GM12865 (cell line): ENCODE measurements at regions not wholly inside any gene's neighbourhood (a gene's known extent, or its start where the extent isn't known, plus 50 kb on each side); places are given as distances from the start of the nearest gene placed in this dataset.

ENCODE experiments used
- DNase-seq: peaks from one replicate; pipeline ENCODE4 v3.0.0; 2010; ENCODE audit warnings: low read depth
- H3K4me3 ChIP-seq: 2 replicates; pipeline ENCODE4 v1.5.1; 2011; ENCODE audit warnings: mild to moderate bottlenecking, low read depth, low read length, control low read depth
- CTCF ChIP-seq: IDR thresholded peaks from 2 replicates; pipeline ENCODE4 v1.5.1; 2011; ENCODE audit warnings: low read length, control low read depth, low read depth, inconsistent platforms; ENCODE audit not compliant: insufficient read depth; ENCODE audit errors: missing control alignments

GRCh38 chr2:5370158-5370557 is 322.0 kb upstream of the SOX11 start:
- no peak for DNase-seq
- TF ChIP-seq CTCF, result no peak
- no peak overlapping the region for H3K4me3 ChIP-seq

- TF ChIP-seq CTCF, result no peak
- H3K4me3 ChIP-seq, result no peak overlapping the region
- DNase-seq, result no peak
Measured at GRCh38 chr2:5372141-5372540, 320.0 kb upstream of the SOX11 start.

GRCh38 chr2:5373200-5373599 is 319.0 kb upstream of the SOX11 start:
- DNase-seq, result no peak
- H3K4me3 ChIP-seq, result no peak overlapping the region
- TF ChIP-seq CTCF, result no peak

GRCh38 chr2:5374762-5375161 is 317.4 kb upstream of the SOX11 start:
- no peak overlapping the region for H3K4me3 ChIP-seq
- no peak for TF ChIP-seq CTCF
- no peak for DNase-seq

GRCh38 chr2:5377323-5377722 is 314.9 kb upstream of the SOX11 start:
- no peak for TF ChIP-seq CTCF

GRCh38 chr2:5379811-5380210 is 312.4 kb upstream of the SOX11 start:
- DNase-seq, result no peak
- TF ChIP-seq CTCF, result no peak
- no peak overlapping the region for H3K4me3 ChIP-seq

More at GRCh38 chr2:5377323-5377722, 314.9 kb upstream of the SOX11 start:
- no peak overlapping the region for H3K4me3 ChIP-seq
- no peak for DNase-seq

GRCh38 chr2:5385596-5385995 is 306.6 kb upstream of the SOX11 start:
- no peak overlapping the region for H3K4me3 ChIP-seq
- no peak for TF ChIP-seq CTCF
- no peak for DNase-seq
